T-cell (primary cell): ENCODE measurements at regions not wholly inside any gene's neighbourhood (a gene's known extent, or its start where the extent isn't known, plus 50 kb on each side); places are given as distances from the start of the nearest gene placed in this dataset.

ENCODE experiments used
- ATAC-seq, 4 experiments: fragments of 200-7000 bp in 3 of 4; fragments of 150-1000 bp in 1 of 4; cut with Tn5 transposase; replicated peaks in 1 of 4; 1 replicate in 3 of 4; 2 replicates in 1 of 4; pipeline ENCODE4 v1.10.0; 2021; ENCODE audit warnings: moderate library complexity in 3 of 4, mild to moderate bottlenecking in 2 of 4, moderate number of reproducible peaks in 1 of 4
- CTCF ChIA-PET, 2 donors: fragments of 300-600 bp; sonication (Branson Sonifier 250); formaldehyde crosslinking; loops; one replicate each; lab custom pipeline; 2022; ENCODE audit warnings: antibody characterized with exemption in 2 of 2; lab: Charles Lee
- POLR2A ChIA-PET, 2 donors: fragments of 300-600 bp; sonication (Branson Sonifier 250); formaldehyde crosslinking; loops; one replicate each; lab custom pipeline; 2022; ENCODE audit warnings: antibody characterized with exemption in 2 of 2; lab: Charles Lee
- DNase-seq, 35 experiments: peaks; one replicate each; pipeline versions ENCODE4 v3.0.0 to v3.0.0-alpha.2; 2013 to 2023
- H3K27ac ChIP-seq: one replicate; pipeline ENCODE4 v1.5.1; 2013; ENCODE audit warnings: low read length
- H3K27me3 ChIP-seq, 2 experiments: replicated peaks in 1 of 2; 1 replicate in 1 of 2; 2 replicates in 1 of 2; pipeline versions ENCODE4 v1.6.1 to v1.7.0; 2013; ENCODE audit warnings: low read length in 1 of 2, mixed read lengths in 1 of 2; ENCODE audit not compliant: control insufficient read depth in 2 of 2, insufficient read depth in 2 of 2; ENCODE audit errors: extremely low read depth in 1 of 2
- H3K36me3 ChIP-seq, 2 donors: 1 replicate in 1 of 2; 2 replicates in 1 of 2; pipeline versions ENCODE4 v1.6.1 to v1.7.0; 2013; ENCODE audit warnings: low read length in 1 of 2; ENCODE audit not compliant: control insufficient read depth in 2 of 2, insufficient read depth in 1 of 2; ENCODE audit errors: extremely low read depth in 1 of 2
- H3K4me1 ChIP-seq, 2 experiments: 1 replicate in 1 of 2; 2 replicates in 1 of 2; pipeline versions ENCODE4 v1.6.1 to v1.7.0; 2013; ENCODE audit warnings: low read length in 2 of 2, mixed read lengths in 1 of 2; ENCODE audit not compliant: insufficient read depth in 2 of 2, control insufficient read depth in 1 of 2; ENCODE audit errors: extremely low read depth in 1 of 2
- H3K4me3 ChIP-seq, 2 donors: 1 replicate in 1 of 2; 2 replicates in 1 of 2; pipeline versions ENCODE4 v1.5.1 to v1.7.0; 2013; ENCODE audit warnings: mild to moderate bottlenecking in 2 of 2, low read length in 1 of 2, moderate library complexity in 1 of 2; ENCODE audit not compliant: control insufficient read depth in 1 of 2; ENCODE audit errors: extremely low read depth in 1 of 2
- H3K9me3 ChIP-seq: 2 replicates; pipeline ENCODE4 v1.7.0; 2013
- H3K27ac Mint-ChIP-seq, 2 donors: one replicate each; pipeline ENCODE4 v1.8.0; 2020 to 2021; ENCODE audit warnings: mild to moderate bottlenecking in 2 of 2, mixed read lengths in 2 of 2
- H3K27me3 Mint-ChIP-seq, 2 donors: one replicate each; pipeline ENCODE4 v1.8.0; 2021 to 2022; ENCODE audit warnings: mixed read lengths in 2 of 2
- H3K36me3 Mint-ChIP-seq: one replicate; pipeline ENCODE4 v1.8.0; 2021; ENCODE audit warnings: mixed read lengths
- H3K4me1 Mint-ChIP-seq, 3 donors: one replicate each; pipeline ENCODE4 v1.8.0; 2020 to 2022; ENCODE audit warnings: mixed read lengths in 3 of 3, mild to moderate bottlenecking in 1 of 3
- H3K4me3 Mint-ChIP-seq, 3 donors: one replicate each; pipeline ENCODE4 v1.8.0; 2020 to 2022; ENCODE audit warnings: mild to moderate bottlenecking in 3 of 3, mixed read lengths in 3 of 3, moderate library complexity in 3 of 3
- H3K9me3 Mint-ChIP-seq, 3 donors: one replicate each; pipeline ENCODE4 v1.8.0; 2020 to 2022; ENCODE audit warnings: mixed read lengths in 3 of 3
- WGBS: methylation state at CpG from one replicate; pipeline ENCODE4 v1.1.5; 2013; ENCODE audit warnings: missing lambda C conversion rate; ENCODE audit not compliant: insufficient coverage; 5-methylcytosine and 5-hydroxymethylcytosine counted together

GRCh38 chr3:72282918-72283317 is 498.0 kb upstream of the PROK2 start:
- WGBS, result 70% methylated on average over 1 of the region's 3 CpGs
- ATAC-seq (no peak), DNase-seq (no peak)
- no peaks in the 10 kb centered on the region for H3K36me3 ChIP-seq
- ChIA-PET POLR2A (no interaction called here), CTCF (no interaction called here)
- Mint-ChIP-seq H3K27ac (no peak overlapping the region), H3K27me3 (peaks cover 9 to 16% of the 10 kb centered on the region in 2 donors), H3K4me3 (no peak overlapping the region), H3K36me3 (no peaks in the 10 kb centered on the region), H3K9me3 (peaks cover 5 to 14% (median 11%) of the 10 kb centered on the region in 3 donors), H3K4me1 (no peaks in the 10 kb centered on the region)
- H3K27ac ChIP-seq, result no peak overlapping the region
- H3K9me3 ChIP-seq, result no peaks in the 10 kb centered on the region
- H3K27me3 ChIP-seq, result peaks cover 0 to 19% of the 10 kb centered on the region in 2 experiments
- H3K4me1 ChIP-seq, result no peaks in the 10 kb centered on the region
- no peak overlapping the region for H3K4me3 ChIP-seq

DNA sequence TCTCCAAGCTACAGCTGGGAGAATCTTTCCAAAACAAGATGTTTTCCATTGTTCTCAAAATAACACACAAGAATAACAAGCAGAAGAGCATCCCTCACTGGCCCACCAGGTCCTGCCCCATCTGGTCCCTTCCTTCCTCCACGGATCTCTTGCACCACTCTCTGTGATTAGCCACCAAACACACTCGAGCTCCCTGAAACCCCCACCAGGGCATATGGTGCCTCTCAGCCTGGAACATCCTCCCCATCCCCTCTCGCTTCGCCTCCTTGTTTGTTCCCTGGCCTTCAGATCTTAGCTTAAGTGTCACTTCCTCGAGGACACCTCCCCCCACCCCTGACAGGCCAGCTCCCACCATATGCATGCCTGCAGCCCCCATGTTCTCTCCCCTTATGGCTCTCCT is 496.6 kb upstream of the PROK2 start:
- H3K27me3 ChIP-seq, result peaks cover 0 to 14% of the 10 kb centered on the region in 2 experiments
- no peaks in the 10 kb centered on the region for H3K36me3 ChIP-seq
- no peak overlapping the region for H3K4me3 ChIP-seq
- H3K9me3 ChIP-seq, result no peaks in the 10 kb centered on the region
- CTCF ChIA-PET, result no interaction called here
- POLR2A ChIA-PET, result no interaction called here
- H3K27me3 Mint-ChIP-seq, result peaks cover 9 to 11% of the 10 kb centered on the region in 2 donors
- H3K4me1 Mint-ChIP-seq, result no peaks in the 10 kb centered on the region
- H3K9me3 Mint-ChIP-seq, result peaks cover 5 to 14% (median 11%) of the 10 kb centered on the region in 3 donors
- no peak overlapping the region for H3K27ac ChIP-seq
- no peak for ATAC-seq
- DNase-seq, result no peak
- H3K4me1 ChIP-seq, result no peaks in the 10 kb centered on the region
- WGBS, result 74% methylated on average over 5 of the region's 5 CpGs
- no peak overlapping the region for H3K4me3 Mint-ChIP-seq
- H3K27ac Mint-ChIP-seq, result no peak overlapping the region
- H3K36me3 Mint-ChIP-seq, result no peaks in the 10 kb centered on the region

GRCh38 chr3:72280876-72281275 is 495.9 kb upstream of the PROK2 start:
- POLR2A ChIA-PET, result no interaction called here
- Mint-ChIP-seq H3K9me3 (peaks cover 5 to 14% (median 11%) of the 10 kb centered on the region in 3 donors), H3K27me3 (peaks cover 9 to 11% of the 10 kb centered on the region in 2 donors), H3K4me3 (no peak overlapping the region), H3K4me1 (no peaks in the 10 kb centered on the region), H3K27ac (no peak overlapping the region), H3K36me3 (no peaks in the 10 kb centered on the region)
- CTCF ChIA-PET, result no interaction called here
- H3K27me3 ChIP-seq, result peaks cover 0 to 11% of the 10 kb centered on the region in 2 experiments
- H3K4me3 ChIP-seq, result no peak overlapping the region
- H3K27ac ChIP-seq, result no peak overlapping the region
- no peaks in the 10 kb centered on the region for H3K36me3 ChIP-seq
- DNase-seq (no peak), ATAC-seq (no peak)
- no peaks in the 10 kb centered on the region for H3K9me3 ChIP-seq
- WGBS, result 100% methylated on average over 1 of the region's 6 CpGs
- no peaks in the 10 kb centered on the region for H3K4me1 ChIP-seq

- Histone ChIP-seq H3K4me1 (peaks cover 0 to 3% of the 10 kb centered on the region in 2 experiments), H3K27me3 (peaks cover 0 to 11% of the 10 kb centered on the region in 2 experiments), H3K36me3 (no peaks in the 10 kb centered on the region), H3K27ac (no peak overlapping the region), H3K9me3 (no peaks in the 10 kb centered on the region), H3K4me3 (no peak overlapping the region)
- DNase-seq (no peak), ATAC-seq (no peak)
- Mint-ChIP-seq H3K27ac (no peak overlapping the region), H3K9me3 (peaks cover 5 to 14% (median 11%) of the 10 kb centered on the region in 3 donors), H3K36me3 (no peaks in the 10 kb centered on the region), H3K4me1 (peaks cover 5 to 9% (median 9%) of the 10 kb centered on the region in 3 donors), H3K4me3 (no peak overlapping the region), H3K27me3 (peaks cover 9 to 11% of the 10 kb centered on the region in 2 donors)
- ChIA-PET POLR2A (no interaction called here), CTCF (no interaction called here)
- 81% methylated on average over 5 of the region's 6 CpGs for WGBS
Observed at GRCh38 chr3:72279631-72280041, 494.7 kb upstream of the PROK2 start.

DNA sequence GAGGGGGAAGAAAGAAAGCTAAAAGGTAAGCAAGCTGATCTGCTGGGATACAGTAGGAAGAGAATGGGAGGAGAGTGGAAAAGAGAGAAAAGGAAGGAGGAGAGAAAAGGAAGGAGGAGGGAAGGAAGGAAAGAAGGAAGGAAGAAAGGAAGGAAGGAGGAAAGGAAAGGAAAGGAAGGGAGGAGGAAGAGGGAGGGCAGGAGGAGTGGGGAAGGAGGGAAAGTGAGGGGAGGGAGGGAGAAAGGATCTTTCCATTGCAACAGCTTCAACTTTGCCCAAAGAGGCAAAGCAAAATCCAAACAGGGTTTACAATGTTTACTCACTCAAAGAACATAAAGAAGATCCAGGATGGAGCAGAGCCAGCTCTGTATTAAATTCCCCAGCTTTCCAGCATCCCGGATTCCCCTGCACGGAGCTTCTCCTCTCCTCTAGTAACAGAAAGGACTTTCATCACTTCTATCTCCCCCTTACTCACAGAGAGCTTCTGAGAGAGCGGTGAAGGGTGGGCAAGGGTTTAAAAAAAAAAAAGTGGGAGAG is 494.2 kb upstream of the PROK2 start:
- DNase-seq (no peak), ATAC-seq (no peak)
- Histone ChIP-seq H3K4me3 (no peak overlapping the region), H3K36me3 (no peaks in the 10 kb centered on the region), H3K27ac (no peak overlapping the region), H3K4me1 (peaks cover 3 to 8% of the 10 kb centered on the region in 2 experiments), H3K27me3 (peaks cover 0 to 11% of the 10 kb centered on the region in 2 experiments), H3K9me3 (no peaks in the 10 kb centered on the region)
- no peaks in the 10 kb centered on the region for H3K36me3 Mint-ChIP-seq
- POLR2A ChIA-PET, result no interaction called here
- H3K9me3 Mint-ChIP-seq, result peaks cover 5 to 14% (median 11%) of the 10 kb centered on the region in 3 donors
- H3K4me3 Mint-ChIP-seq, result no peak overlapping the region
- no peak overlapping the region for H3K27ac Mint-ChIP-seq
- CTCF ChIA-PET, result no interaction called here
- WGBS, result no CpG with 5 or more reads among the region's 3 CpGs
- H3K27me3 Mint-ChIP-seq, result peaks cover 9 to 11% of the 10 kb centered on the region in 2 donors
- peaks cover 10 to 14% (median 14%) of the 10 kb centered on the region in 3 donors for H3K4me1 Mint-ChIP-seq

- Histone ChIP-seq H3K9me3 (no peaks in the 10 kb centered on the region), H3K36me3 (no peaks in the 10 kb centered on the region), H3K4me3 (no peak overlapping the region), H3K27ac (no peak overlapping the region), H3K4me1 (peaks cover 6 to 15% of the 10 kb centered on the region in 2 experiments), H3K27me3 (peaks cover 0 to 11% of the 10 kb centered on the region in 2 experiments)
- DNase-seq (no peak), ATAC-seq (no peak)
- Mint-ChIP-seq H3K27ac (no peak overlapping the region), H3K9me3 (peaks cover 5 to 14% (median 11%) of the 10 kb centered on the region in 3 donors), H3K4me3 (no peak overlapping the region), H3K4me1 (peaks cover 17 to 20% (median 20%) of the 10 kb centered on the region in 3 donors), H3K27me3 (peaks cover 9 to 11% of the 10 kb centered on the region in 2 donors), H3K36me3 (no peaks in the 10 kb centered on the region)
- CTCF ChIA-PET, result no interaction called here
- POLR2A ChIA-PET, result no interaction called here
- 79% methylated on average over 2 of the region's 3 CpGs for whole genome bisulfite sequencing
Observed at GRCh38 chr3:72278349-72279067, 493.6 kb upstream of the PROK2 start.
